H1 (cell line): ENCODE measurements at regions not wholly inside any gene's neighbourhood (a gene's known extent, or its start where the extent isn't known, plus 50 kb on each side); places are given as distances from the start of the nearest gene placed in this dataset.
"Not testable (repeated sequence)": the region's sequence is repeated elsewhere in the genome, so short reads cannot be mapped to it uniquely, and the experiment has no call there.

Experiments
- CTCF ChIA-PET: fragments of 300-600 bp; sonication (Branson Sonifier 250); formaldehyde crosslinking; loops from one replicate; lab custom pipeline; 2021; ENCODE audit not compliant: partially characterized antibody; lab: Charles Lee
- POLR2A ChIA-PET: fragments of 300-600 bp; sonication (Branson Sonifier 250); formaldehyde crosslinking; loops from one replicate; lab custom pipeline; 2021; ENCODE audit warnings: inconsistent platforms; ENCODE audit not compliant: partially characterized antibody; lab: Charles Lee
- DNase-seq, 2 experiments: peaks; one replicate each; pipeline versions ENCODE4 v3.0.0 to v3.0.0-alpha.2; 2010 to 2022; ENCODE audit warnings: low spot score in 2 of 2, low read depth in 1 of 2, mixed read lengths in 1 of 2
- FAIRE-seq: peaks from 2 replicates; lab custom pipeline; 2011; peaks lifted over from hg19 to GRCh38; lab: Jason Lieb, UNC
- H2AFZ ChIP-seq: 2 replicates; pipeline ENCODE4 v1.8.1; 2012; ENCODE audit warnings: low read length, inconsistent platforms
- H2AK5ac ChIP-seq: 2 replicates; pipeline ENCODE4 v1.6.1; 2013; ENCODE audit warnings: low read depth, low read length
- H2BK120ac ChIP-seq: replicated peaks from 2 replicates; pipeline ENCODE3; 2013; ENCODE audit warnings: low read depth, low read length, inconsistent platforms
- H2BK12ac ChIP-seq: 2 replicates; pipeline ENCODE4 v1.6.1; 2013; ENCODE audit warnings: low read depth, low read length
- H2BK15ac ChIP-seq: 2 replicates; pipeline ENCODE4 v1.6.1; 2013; ENCODE audit warnings: low read length
- H2BK20ac ChIP-seq: 2 replicates; pipeline ENCODE4 v1.6.1; 2013; ENCODE audit warnings: low read length
- H2BK5ac ChIP-seq: 2 replicates; pipeline ENCODE4 v1.6.1; 2013; ENCODE audit warnings: low read depth, low read length
- H3K14ac ChIP-seq: 2 replicates; pipeline ENCODE4 v1.6.1; 2013; ENCODE audit warnings: inconsistent platforms; ENCODE audit not compliant: insufficient read length
- H3K18ac ChIP-seq: 2 replicates; pipeline ENCODE4 v1.6.1; 2013; ENCODE audit warnings: low read length; ENCODE audit errors: extremely low read depth
- H3K23ac ChIP-seq: 2 replicates; pipeline ENCODE4 v1.6.1; 2013; ENCODE audit warnings: inconsistent platforms; ENCODE audit not compliant: insufficient read length
- H3K23me2 ChIP-seq: 2 replicates; pipeline ENCODE4 v1.6.1; 2013; ENCODE audit warnings: low read depth, low read length
- H3K27ac ChIP-seq: 2 replicates; pipeline ENCODE4 v1.6.1; 2011; ENCODE audit warnings: low read depth, low read length, inconsistent platforms
- H3K27me3 ChIP-seq, 4 experiments: replicated peaks in 1 of 4; 1 replicate in 1 of 4; 2 replicates in 3 of 4; pipeline versions ENCODE4 v1.6.1 to v1.8.1; 2011 to 2013; ENCODE audit warnings: low read length in 3 of 4, mild to moderate bottlenecking in 3 of 4, inconsistent platforms in 2 of 4, mixed read lengths in 2 of 4, moderate library complexity in 1 of 4; ENCODE audit not compliant: control insufficient read depth in 3 of 4, insufficient read depth in 3 of 4; ENCODE audit errors: extremely low read depth in 1 of 4
- H3K36me3 ChIP-seq, 4 experiments: 2 replicates each; pipeline versions ENCODE4 v1.6.1 to v1.8.1; 2011 to 2013; ENCODE audit warnings: mild to moderate bottlenecking in 4 of 4, low read length in 3 of 4, moderate library complexity in 2 of 4, control low read depth in 1 of 4, inconsistent platforms in 1 of 4; ENCODE audit not compliant: insufficient read depth in 4 of 4, control insufficient read depth in 2 of 4
- H3K4ac ChIP-seq: replicated peaks from 2 replicates; pipeline ENCODE3; 2013; ENCODE audit warnings: low read length, low read depth, mixed read lengths, inconsistent platforms; ENCODE audit not compliant: insufficient read length
- H3K4me1 ChIP-seq, 4 experiments: replicated peaks in 1 of 4; 1 replicate in 1 of 4; 2 replicates in 3 of 4; pipeline versions ENCODE4 v1.6.1 to v1.8.1; 2011 to 2013; ENCODE audit warnings: low read length in 3 of 4, inconsistent platforms in 2 of 4, mixed read lengths in 1 of 4; ENCODE audit not compliant: insufficient read depth in 4 of 4, control insufficient read depth in 3 of 4
- H3K4me2 ChIP-seq, 2 experiments: 2 replicates each; pipeline versions ENCODE4 v1.6.1 to v1.8.1; 2011 to 2013; ENCODE audit warnings: low read depth in 2 of 2, low read length in 2 of 2, control low read depth in 1 of 2, inconsistent platforms in 1 of 2, mild to moderate bottlenecking in 1 of 2; ENCODE audit not compliant: insufficient read depth in 1 of 2
- H3K4me3 ChIP-seq, 4 experiments: fragments of 200-600, 300-600 bp in 1 of 4; sonication (generic), shearing (Covaris generic), sonication (Bioruptor Twin) in 1 of 4; 2 replicates each; pipeline versions ENCODE4 v1.5.1 to v1.8.1; 2011 to 2016; ENCODE audit warnings: low read length in 4 of 4, low read depth in 3 of 4, control low read depth in 2 of 4, inconsistent platforms in 2 of 4, mild to moderate bottlenecking in 2 of 4, mixed read lengths in 1 of 4, moderate library complexity in 1 of 4; ENCODE audit not compliant: insufficient read depth in 2 of 4; ENCODE audit errors: extremely low read depth in 1 of 4
- H3K56ac ChIP-seq: replicated peaks from 2 replicates; pipeline ENCODE3; 2013; ENCODE audit warnings: low read depth, mild to moderate bottlenecking, mixed read lengths, low read length, inconsistent platforms; ENCODE audit not compliant: insufficient read length
- H3K79me1 ChIP-seq: 2 replicates; pipeline ENCODE4 v1.6.1; 2013; ENCODE audit warnings: low read depth, low read length, control low read depth
- H3K79me2 ChIP-seq, 2 experiments: 2 replicates each; pipeline versions ENCODE4 v1.6.1 to v1.8.1; 2012 to 2013; ENCODE audit warnings: low read length in 2 of 2, mild to moderate bottlenecking in 2 of 2, inconsistent platforms in 1 of 2; ENCODE audit not compliant: insufficient read depth in 2 of 2, control insufficient read depth in 1 of 2
- H3K9ac ChIP-seq, 4 experiments: replicated peaks in 1 of 4; 1 replicate in 1 of 4; 2 replicates in 3 of 4; pipeline versions ENCODE4 v1.6.1 to v1.8.1; 2011 to 2013; ENCODE audit warnings: low read depth in 3 of 4, low read length in 3 of 4, control low read depth in 2 of 4, mild to moderate bottlenecking in 2 of 4, moderate library complexity in 2 of 4, inconsistent platforms in 1 of 4; ENCODE audit errors: extremely low read depth in 1 of 4
- H3K9me3 ChIP-seq, 2 experiments: 2 replicates each; pipeline versions ENCODE4 v1.6.1 to v1.8.1; 2012 to 2013; ENCODE audit warnings: mild to moderate bottlenecking in 2 of 2, moderate library complexity in 2 of 2, control low read depth in 1 of 2, inconsistent platforms in 1 of 2, low read depth in 1 of 2, low read length in 1 of 2, mixed read lengths in 1 of 2; ENCODE audit not compliant: insufficient read depth in 2 of 2
- H4K20me1 ChIP-seq, 2 experiments: replicated peaks in 1 of 2; 2 replicates each; pipeline versions ENCODE3 to v1.8.1; 2011 to 2013; ENCODE audit warnings: inconsistent platforms in 2 of 2, low read length in 2 of 2, mild to moderate bottlenecking in 1 of 2; ENCODE audit not compliant: insufficient read depth in 2 of 2, control insufficient read depth in 1 of 2
- H4K5ac ChIP-seq: 2 replicates; pipeline ENCODE4 v1.6.1; 2013; ENCODE audit warnings: low read length, low read depth, mixed read lengths, inconsistent platforms; ENCODE audit not compliant: insufficient read length
- H4K8ac ChIP-seq: 2 replicates; pipeline ENCODE4 v1.8.0; 2013; ENCODE audit warnings: mild to moderate bottlenecking, moderate library complexity, low read length, inconsistent platforms; ENCODE audit not compliant: insufficient read depth; ENCODE audit errors: extremely low read depth
- H4K91ac ChIP-seq: replicated peaks from 2 replicates; pipeline ENCODE3; 2013; ENCODE audit warnings: low read length, mixed read lengths, inconsistent platforms; ENCODE audit not compliant: insufficient read length
- WGBS, 2 experiments: shearing (Covaris generic) in 1 of 2; methylation state at CpG; one replicate each; pipeline versions ENCODE4 v1.1.6 to v1.1.7; 2013 to 2015; ENCODE audit warnings: low lambda C conversion rate in 2 of 2, mixed read lengths in 2 of 2, inconsistent platforms in 1 of 2, low coverage in 1 of 2, missing lambda C conversion rate in 1 of 2; ENCODE audit not compliant: insufficient replicate concordance in 2 of 2, insufficient coverage in 1 of 2, insufficient read length in 1 of 2; ENCODE audit errors: extremely low coverage in 1 of 2, missing lambda C conversion rate in 1 of 2; 5-methylcytosine and 5-hydroxymethylcytosine counted together

DNA sequence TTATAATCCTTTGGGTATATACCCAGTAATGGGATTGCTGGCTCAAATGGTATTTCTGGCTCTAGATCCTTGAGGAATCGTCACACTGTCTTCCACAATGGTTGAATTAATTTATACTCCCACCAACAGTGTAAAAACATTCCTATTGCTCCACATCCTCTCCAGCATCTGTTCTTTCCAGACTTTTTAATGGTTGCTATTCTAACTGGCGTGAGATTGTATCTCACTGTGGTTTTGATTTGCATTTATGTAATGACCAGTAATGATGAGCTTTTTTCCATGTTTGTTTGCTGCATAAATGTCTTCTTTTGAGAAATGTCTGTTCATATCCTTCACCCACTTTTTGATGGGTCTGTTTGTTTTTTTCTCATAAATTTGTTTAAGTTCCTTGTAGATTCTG lies 572.5 kb upstream of the SYT4 start:
- not testable (repeated sequence) for FAIRE-seq, H3K79me1 ChIP-seq

More for the DNA sequence above, 572.5 kb upstream of the SYT4 start:
- H3K27me3 ChIP-seq, H3K36me3 ChIP-seq, H2BK15ac ChIP-seq, H4K20me1 ChIP-seq, H3K14ac ChIP-seq, H3K4me3 ChIP-seq, H2BK20ac ChIP-seq, H3K9me3 ChIP-seq, H2AK5ac ChIP-seq, H3K79me2 ChIP-seq, H2BK120ac ChIP-seq, H3K27ac ChIP-seq, H2BK12ac ChIP-seq, CTCF ChIA-PET, H4K91ac ChIP-seq, H3K23me2 ChIP-seq, H3K4ac ChIP-seq, H4K5ac ChIP-seq, H3K18ac ChIP-seq, H3K4me2 ChIP-seq, DNase-seq, H3K9ac ChIP-seq, POLR2A ChIA-PET, H4K8ac ChIP-seq, H2AFZ ChIP-seq, H3K56ac ChIP-seq, H3K23ac ChIP-seq, H2BK5ac ChIP-seq: not testable (repeated sequence)
- peaks cover 0 to 13% (median 6%) of the 10 kb centered on the region in 4 experiments; a peak in 3 of 7 replicates for H3K4me1 ChIP-seq
- WGBS, 2 experiments: 94% methylated on average over 2 of the region's 2 CpGs; no CpG with 5 or more reads in 1 of the 2 experiments
